K562 (cell line): ENCODE measurements at regions not wholly inside any gene's neighbourhood (a gene's known extent, or its start where the extent isn't known, plus 50 kb on each side); places are given as distances from the start of the nearest gene placed in this dataset.

Source experiments
- ATAC-seq: fragments of 200-7000 bp; cut with Tn5 transposase; 3 replicates; pipeline ENCODE4 v1.9.1; 2020; ENCODE audit warnings: moderate library complexity
- BruUV-seq: library from RNA; stranded (reverse); fragments of 400-500 nt; replicated peaks from 2 replicates; lab custom pipeline; 2021; lab: Mats Ljungman, UMichigan
- CTCF ChIA-PET: fragments of 300-600 bp; formaldehyde crosslinking; extraction: SDS; loops from one replicate; lab custom pipeline; 2021; ENCODE audit warnings: low intra/inter-chr PET ratio; lab: Yijun Ruan, JAX
- POLR2A ChIA-PET: fragments of 300-600, 350-650 bp; sonication (Branson Sonifier 250); formaldehyde crosslinking; extraction: SDS; loops from one replicate; lab custom pipeline; 2021; ENCODE audit warnings: antibody characterized with exemption, inconsistent platforms; lab: Yijun Ruan, JAX
- DNase-seq, 4 experiments: peaks; one replicate each; pipeline versions ENCODE4 v3.0.0 to v3.0.0-alpha.2; 2011 to 2018; ENCODE audit warnings: low spot score in 3 of 4, mixed read lengths in 3 of 4; ENCODE audit errors: extremely low read depth in 1 of 4
- FAIRE-seq: peaks from 2 replicates; lab custom pipeline; 2011; peaks lifted over from hg19 to GRCh38; lab: Jason Lieb, UNC
- H2AFZ ChIP-seq: 2 replicates; pipeline ENCODE4 v1.6.0; 2011; ENCODE audit warnings: low read depth, low read length, control low read depth, inconsistent platforms
- H3K27ac ChIP-seq: fragments of 200-600 bp; 3 replicates; pipeline ENCODE4 v1.8.0; 2011; ENCODE audit warnings: low read depth, mild to moderate bottlenecking, control low read depth, inconsistent platforms, low read length, moderate library complexity, mixed read lengths; ENCODE audit errors: extremely low read depth
- H3K27me3 ChIP-seq, 2 experiments: fragments of 300-600 bp in 1 of 2; 2 replicates in 1 of 2; 3 replicates in 1 of 2; pipeline versions ENCODE4 v1.6.0 to v1.8.0; 2011; ENCODE audit warnings: inconsistent platforms in 2 of 2, low read length in 2 of 2, mild to moderate bottlenecking in 1 of 2, mixed read lengths in 1 of 2, moderate library complexity in 1 of 2; ENCODE audit not compliant: control insufficient read depth in 2 of 2, insufficient read depth in 2 of 2
- H3K36me3 ChIP-seq: fragments of 300-600 bp; 3 replicates; pipeline ENCODE4 v1.8.0; 2011; ENCODE audit warnings: mild to moderate bottlenecking, low read length, inconsistent platforms; ENCODE audit not compliant: control insufficient read depth, insufficient read depth
- H3K4me1 ChIP-seq, 2 experiments: fragments of 200-600 bp in 1 of 2; replicated peaks in 1 of 2; 2 replicates in 1 of 2; 3 replicates in 1 of 2; pipeline versions ENCODE4 v1.5.1 to v1.8.0; 2011; ENCODE audit warnings: inconsistent platforms in 2 of 2, low read length in 2 of 2, mild to moderate bottlenecking in 1 of 2, mixed read lengths in 1 of 2, moderate library complexity in 1 of 2; ENCODE audit not compliant: control insufficient read depth in 2 of 2, insufficient read depth in 2 of 2
- H3K4me2 ChIP-seq: 2 replicates; pipeline ENCODE4 v1.6.1; 2011; ENCODE audit warnings: low read length, control low read depth, inconsistent platforms, mixed read lengths; ENCODE audit not compliant: insufficient read depth
- H3K4me3 ChIP-seq: fragments of 200-600 bp; sonication (generic), shearing (Covaris generic); 2 replicates; pipeline ENCODE4 v1.5.1; 2016; ENCODE audit warnings: control low read depth, inconsistent platforms
- H3K79me2 ChIP-seq: fragments of 200-600 bp; 3 replicates; pipeline ENCODE4 v1.8.0; 2011; ENCODE audit warnings: low read length, inconsistent platforms; ENCODE audit not compliant: control insufficient read depth, insufficient read depth
- H3K9ac ChIP-seq, 2 experiments: 2 replicates each; pipeline versions ENCODE4 v1.6.0 to v1.6.1; 2011; ENCODE audit warnings: low read depth in 2 of 2, low read length in 2 of 2, control low read depth in 1 of 2, inconsistent platforms in 1 of 2, mild to moderate bottlenecking in 1 of 2, mixed read lengths in 1 of 2; ENCODE audit not compliant: insufficient read depth in 1 of 2
- H3K9me1 ChIP-seq: one replicate; pipeline ENCODE4 v1.6.0; 2011; ENCODE audit warnings: inconsistent platforms, mild to moderate bottlenecking, low read length, moderate library complexity; ENCODE audit not compliant: control insufficient read depth, insufficient read depth
- H3K9me3 ChIP-seq: replicated peaks from 2 replicates; pipeline ENCODE4 v1.5.1; 2011; ENCODE audit warnings: low read depth, low read length, inconsistent platforms; ENCODE audit not compliant: control insufficient read depth, insufficient read depth
- H4K20me1 ChIP-seq: replicated peaks from 2 replicates; pipeline ENCODE4 v1.6.1; 2011; ENCODE audit warnings: low read length, inconsistent platforms, mixed read lengths; ENCODE audit not compliant: control insufficient read depth, insufficient read depth
- CREB5 ChIP-seq: fragments of 250-450 bp; sonication (Bioruptor Pico); IDR thresholded peaks from 2 replicates; pipeline ENCODE4 v1.5.0; 2020; ENCODE audit warnings: mild to moderate bottlenecking
- FIP1L1 ChIP-seq: fragments of 200-400 bp; formaldehyde crosslinking; IDR thresholded peaks from 2 replicates; pipeline ENCODE4 v1.6.1; 2018; ENCODE audit warnings: mild to moderate bottlenecking, low read depth, low read length; ENCODE audit not compliant: poor library complexity, severe bottlenecking
- HEY1 ChIP-seq: fragments of 250-450 bp; sonication (Bioruptor Pico); IDR thresholded peaks from 2 replicates; pipeline ENCODE4 v1.5.0; 2020; ENCODE audit warnings: mild to moderate bottlenecking, moderate library complexity, borderline replicate concordance
- POLR3G ChIP-seq: IDR thresholded peaks from 2 replicates; pipeline ENCODE4 v1.6.1; 2011; ENCODE audit not compliant: insufficient read length, insufficient replicate concordance; ENCODE audit errors: extremely low read depth
- U2AF2 ChIP-seq: fragments of 200-400 bp; formaldehyde crosslinking; optimal IDR thresholded peaks from 2 replicates; pipeline ENCODE3; 2017; ENCODE audit warnings: low read depth, mild to moderate bottlenecking, low read length
- WGBS: fragments of 100-300 bp; shearing (Covaris generic); methylation state at CpG from one replicate; pipeline ENCODE4 v1.1.6; 2016; ENCODE audit warnings: low coverage, mixed read lengths; ENCODE audit not compliant: insufficient coverage; ENCODE audit errors: missing lambda C conversion rate; 5-methylcytosine and 5-hydroxymethylcytosine counted together
- in situ Hi-C: fragments of 300-500 bp; cut with MboI; formaldehyde crosslinking; loops from 4 replicates; pipeline ENCODE4 v1.15.0; 2018; ENCODE audit warnings: inconsistent platforms, mixed read lengths
- intact Hi-C: fragments of 100-400 bp; cut with micrococcal nuclease; formaldehyde crosslinking; loops from 2 replicates; pipeline ENCODE4 v1.14.2; 2022

- DNase-seq: no peak
- BruUV-seq: no TSS peak
- TF ChIP-seq U2AF2: no peak
- CTCF ChIA-PET: no interaction called here
- no peak overlapping the region for H2AFZ ChIP-seq
- POLR2A ChIA-PET: no interaction called here
- no peaks in the 10 kb centered on the region; a peak in 1 of 5 replicates for H3K27me3 ChIP-seq
- H3K4me2 ChIP-seq: no peak overlapping the region
- in situ Hi-C loops (no loop called here), intact Hi-C loops (no loop called here)
- no peaks in the 10 kb centered on the region for H4K20me1 ChIP-seq
- no peak for FAIRE-seq
- no peaks in the 10 kb centered on the region for H3K4me1 ChIP-seq
- no peaks in the 10 kb centered on the region for H3K36me3 ChIP-seq
- no peaks in the 10 kb centered on the region for H3K9me3 ChIP-seq
- no peaks in the 10 kb centered on the region for H3K79me2 ChIP-seq
- WGBS: 0% methylated on average over 2 of the region's 2 CpGs
- no peak overlapping the region for H3K9ac ChIP-seq
- ATAC-seq: no peak
- H3K27ac ChIP-seq: no peak overlapping the region
- H3K4me3 ChIP-seq: no peak overlapping the region
- no peaks in the 10 kb centered on the region for H3K9me1 ChIP-seq
These were observed 497.7 kb upstream of the THBS1 start for GRCh38 chr15:39083213-39083612.

GRCh38 chr15:39084674-39085530, 496.0 kb upstream of the THBS1 start:
- intact Hi-C loops (no loop called here), in situ Hi-C loops (no loop called here)
- H3K4me2 ChIP-seq: no peak overlapping the region
- no peak overlapping the region for H3K4me3 ChIP-seq
- no peaks in the 10 kb centered on the region for H3K9me3 ChIP-seq
- no peak overlapping the region for H2AFZ ChIP-seq
- POLR2A ChIA-PET: interaction anchor here (2.3 kb wide), 1 partner anchor 9 kb away, joined by 7 read pairs; no protein-coding TSS in a partner anchor
- H3K36me3 ChIP-seq: no peaks in the 10 kb centered on the region
- H3K9me1 ChIP-seq: no peaks in the 10 kb centered on the region
- no peak overlapping the region for H3K9ac ChIP-seq
- TF ChIP-seq CREB5 (CRISPR knock-in tag) (no peak), HEY1 (CRISPR knock-in tag) (no peak), POLR3G (no peak), FIP1L1 (no peak)
- no peaks in the 10 kb centered on the region for H3K4me1 ChIP-seq
- no peaks in the 10 kb centered on the region for H4K20me1 ChIP-seq
- ATAC-seq (no peak), FAIRE-seq (no peak), DNase-seq (no peak)
- no peaks in the 10 kb centered on the region for H3K79me2 ChIP-seq
- no peak overlapping the region for H3K27ac ChIP-seq
- CTCF ChIA-PET: interaction anchor here (0.7 kb wide), 1 partner anchor 378 kb away, joined by 3 read pairs; no protein-coding TSS in a partner anchor
- no TSS peak for BruUV-seq
- no peaks in the 10 kb centered on the region; a peak in 1 of 5 replicates for H3K27me3 ChIP-seq
- under 1% methylated on average over 12 of the region's 12 CpGs for WGBS
